ENCODE measurements at regions not wholly inside any gene's neighbourhood (a gene's known extent, or its start where the extent isn't known, plus 50 kb on each side); places are given as distances from the start of the nearest gene placed in this dataset.
"Not testable (repeated sequence)": the region's sequence is repeated elsewhere in the genome, so short reads cannot be mapped to it uniquely, and the experiment has no call there.

- ATAC-seq; intact Hi-C loops (cut with DNase I): not testable (repeated sequence)
Measured at GRCh38 chr7:73244782-73245311, 63.8 kb downstream of the NSUN5 start.

GRCh38 chr7:73234994-73235717 lies 73.5 kb downstream of the NSUN5 start:
- ATAC-seq (peak; percentile 97), DNase-seq (ENCODE audit: low spot score) (peak; percentile 96)
- intact Hi-C loops (cut with DNase I) = not testable (repeated sequence)

More at GRCh38 chr7:73244782-73245311, 63.8 kb downstream of the NSUN5 start:
- DNase-seq (ENCODE audit: low spot score) = not testable (repeated sequence)

GRCh38 chr7:73225745-73226144 lies 82.9 kb downstream of the NSUN5 start:
- ATAC-seq = peak; percentile 38
- DNase-seq (ENCODE audit: low spot score); intact Hi-C loops (cut with DNase I): not testable (repeated sequence)

- ATAC-seq = not testable (repeated sequence)
Measured at GRCh38 chr7:73221724-73222123, 86.9 kb downstream of the NSUN5 start.

GRCh38 chr7:73220766-73221370 lies 87.8 kb downstream of the NSUN5 start:
- ATAC-seq; DNase-seq (ENCODE audit: low spot score); intact Hi-C loops (cut with DNase I): not testable (repeated sequence)

More at GRCh38 chr7:73221724-73222123, 86.9 kb downstream of the NSUN5 start:
- DNase-seq (ENCODE audit: low spot score); intact Hi-C loops (cut with DNase I): not testable (repeated sequence)

- peak; percentile 74 for ATAC-seq
- DNase-seq (ENCODE audit: low spot score); intact Hi-C loops (cut with DNase I): not testable (repeated sequence)
Measured at GRCh38 chr7:73220357-73220756, 88.3 kb downstream of the NSUN5 start.

- DNase-seq (ENCODE audit: low spot score); intact Hi-C loops (cut with DNase I); ATAC-seq: not testable (repeated sequence)
Measured at GRCh38 chr7:73218802-73219201, 89.8 kb downstream of the NSUN5 start.

- DNase-seq (ENCODE audit: low spot score) = peak; percentile 13
- intact Hi-C loops (cut with DNase I) = not testable (repeated sequence)
- peak; percentile 43 for ATAC-seq
Measured at GRCh38 chr7:73216046-73216675, 92.5 kb downstream of the NSUN5 start.

GRCh38 chr7:73215232-73215631 lies 93.4 kb downstream of the NSUN5 start:
- ATAC-seq = peak; percentile 23
- intact Hi-C loops (cut with DNase I) = not testable (repeated sequence)

GRCh38 chr7:73214471-73214870 lies 94.2 kb downstream of the NSUN5 start:
- ATAC-seq; intact Hi-C loops (cut with DNase I): not testable (repeated sequence)
- DNase-seq (ENCODE audit: low spot score) = peak; percentile 59

More at GRCh38 chr7:73215232-73215631, 93.4 kb downstream of the NSUN5 start:
- DNase-seq (ENCODE audit: low spot score) = not testable (repeated sequence)

- intact Hi-C loops (cut with DNase I) = not testable (repeated sequence)
- DNase-seq (ENCODE audit: low spot score) (peak; percentile 60), ATAC-seq (peak; percentile 31)
Measured at GRCh38 chr7:73213076-73213475, 95.5 kb downstream of the NSUN5 start.

- ATAC-seq; intact Hi-C loops (cut with DNase I); DNase-seq (ENCODE audit: low spot score): not testable (repeated sequence)
Measured at GRCh38 chr7:73205594-73205993, 103.0 kb downstream of the NSUN5 start.

- peak; percentile 9 for DNase-seq (ENCODE audit: low spot score)
- ATAC-seq; intact Hi-C loops (cut with DNase I): not testable (repeated sequence)
Measured at GRCh38 chr7:73204898-73205297, 103.7 kb downstream of the NSUN5 start.

GRCh38 chr7:73203312-73203711 lies 105.3 kb downstream of the NSUN5 start:
- ATAC-seq; DNase-seq (ENCODE audit: low spot score); intact Hi-C loops (cut with DNase I): not testable (repeated sequence)

GRCh38 chr7:73201264-73201663 lies 107.4 kb downstream of the NSUN5 start:
- ATAC-seq; intact Hi-C loops (cut with DNase I); DNase-seq (ENCODE audit: low spot score): not testable (repeated sequence)

- DNase-seq (ENCODE audit: low spot score); ATAC-seq; intact Hi-C loops (cut with DNase I): not testable (repeated sequence)
Measured at GRCh38 chr7:73200518-73201099, 108.0 kb downstream of the NSUN5 start.

- intact Hi-C loops (cut with DNase I); ATAC-seq; DNase-seq (ENCODE audit: low spot score): not testable (repeated sequence)
Measured at GRCh38 chr7:73193991-73194390, 108.2 kb upstream of the SPDYE9 start.

GRCh38 chr7:73190483-73191155 lies 104.8 kb upstream of the SPDYE9 start:
- DNase-seq (ENCODE audit: low spot score); intact Hi-C loops (cut with DNase I): not testable (repeated sequence)
- peak; percentile 95 for ATAC-seq
